Activated T-cell treated with anti-CD3 and anti-CD28 coated beads for 1 hour (primary cell): ENCODE measurements at regions not wholly inside any gene's neighbourhood (a gene's known extent, or its start where the extent isn't known, plus 50 kb on each side); places are given as distances from the start of the nearest gene placed in this dataset.

Experiments
- DNase-seq: peaks from one replicate; pipeline ENCODE4 v3.0.0-alpha.2; 2020; ENCODE audit warnings: low read depth

- no peak for DNase-seq
Measured at GRCh38 chr20:56925082-56925830, 296.1 kb downstream of the TFAP2C start.

DNA sequence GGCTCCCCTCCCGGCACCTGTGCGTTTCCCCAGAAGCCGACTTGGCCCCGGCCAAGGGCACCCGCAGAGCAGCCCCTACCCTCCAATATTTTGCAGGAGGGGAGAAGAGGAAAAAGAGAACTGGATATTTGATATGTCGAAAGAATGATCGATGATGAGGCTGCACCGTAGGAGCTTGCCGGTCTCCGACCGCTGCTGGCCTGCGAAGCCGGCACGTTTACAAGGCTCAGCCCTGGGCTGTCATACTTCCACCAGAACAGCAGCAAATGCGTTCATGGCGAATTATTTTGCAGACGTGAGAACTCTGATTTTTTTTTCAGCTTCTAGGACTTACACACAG is 296.7 kb downstream of the TFAP2C start:
- no peak for DNase-seq

DNA sequence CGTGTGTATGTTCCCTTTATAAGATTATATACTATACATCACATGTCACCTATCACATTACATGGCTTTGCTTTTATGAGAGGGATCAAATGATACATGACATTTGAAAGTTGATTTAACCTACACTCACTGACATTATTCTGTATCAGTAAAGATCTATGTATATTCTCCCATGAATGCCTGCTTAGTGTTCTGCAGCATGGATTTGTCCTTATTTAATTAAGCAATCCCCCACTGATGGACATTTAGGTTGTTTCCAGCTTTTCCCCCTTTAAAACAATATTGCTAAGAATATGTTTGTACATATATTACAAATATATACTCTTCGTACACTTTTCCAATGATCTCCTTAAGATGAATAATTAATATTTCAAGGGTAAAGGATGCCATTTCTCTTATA is 297.4 kb downstream of the TFAP2C start:
- DNase-seq: no peak

DNA sequence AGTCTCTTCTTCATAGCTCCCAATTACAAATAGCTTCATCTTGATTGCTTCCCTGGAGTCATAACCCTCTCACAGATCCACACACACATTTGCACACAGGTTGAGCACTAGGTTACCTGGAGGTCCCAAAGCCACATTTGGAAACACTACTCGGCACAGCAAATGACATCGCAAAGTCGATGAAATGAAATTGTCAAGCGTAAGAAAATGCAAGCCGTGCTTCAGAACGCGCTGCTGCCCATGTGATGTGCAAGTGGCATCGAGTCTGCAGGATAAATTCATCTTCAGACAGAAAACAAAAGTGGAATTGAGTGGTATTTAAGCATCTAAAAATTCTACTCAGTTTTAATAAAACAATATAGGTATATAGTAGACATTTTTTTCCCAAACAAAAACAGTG is 298.0 kb downstream of the TFAP2C start:
- DNase-seq: no peak

DNA sequence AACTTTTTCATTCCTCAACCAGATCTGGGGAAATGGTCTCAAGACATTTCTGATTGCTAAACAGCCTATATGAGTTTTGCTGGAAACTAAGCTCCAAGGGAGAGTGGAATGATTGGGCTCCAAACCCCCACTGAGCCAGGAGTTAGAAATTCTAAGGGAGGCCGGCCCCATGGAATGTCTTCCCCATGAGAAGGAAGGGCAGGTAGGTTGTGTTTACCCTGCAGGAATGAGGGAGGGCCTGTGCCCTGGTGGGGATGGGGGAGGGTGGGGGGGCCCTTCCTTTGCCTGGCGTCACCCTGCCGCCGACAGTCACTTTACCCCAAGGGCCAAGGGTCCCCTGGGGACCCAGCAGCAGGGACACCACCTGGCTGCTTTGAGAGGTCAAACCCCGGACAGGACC is 298.9 kb downstream of the TFAP2C start:
- DNase-seq: no peak

- no peak for DNase-seq
Measured at GRCh38 chr20:56929606-56930005, 300.5 kb downstream of the TFAP2C start.

DNA sequence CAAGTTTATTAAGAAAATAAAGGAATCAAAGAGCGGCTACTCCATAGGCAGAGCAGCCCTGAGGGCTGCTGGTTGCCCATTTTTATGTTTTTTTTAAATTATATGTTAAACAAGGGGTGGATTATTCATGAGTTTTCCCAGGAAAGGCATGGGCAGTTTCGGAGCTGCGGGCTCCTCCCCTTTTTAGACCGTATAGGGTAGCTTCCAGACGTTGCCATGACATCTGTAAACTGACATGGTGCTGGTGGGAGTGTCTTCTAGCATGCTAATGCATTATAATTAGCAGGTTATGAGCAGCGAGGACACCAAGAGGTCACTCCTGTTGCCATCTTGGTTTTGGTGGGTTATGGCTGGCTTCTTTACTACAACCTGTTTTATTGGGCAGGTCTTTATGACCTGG is 301.8 kb downstream of the TFAP2C start:
- no peak for DNase-seq

DNA sequence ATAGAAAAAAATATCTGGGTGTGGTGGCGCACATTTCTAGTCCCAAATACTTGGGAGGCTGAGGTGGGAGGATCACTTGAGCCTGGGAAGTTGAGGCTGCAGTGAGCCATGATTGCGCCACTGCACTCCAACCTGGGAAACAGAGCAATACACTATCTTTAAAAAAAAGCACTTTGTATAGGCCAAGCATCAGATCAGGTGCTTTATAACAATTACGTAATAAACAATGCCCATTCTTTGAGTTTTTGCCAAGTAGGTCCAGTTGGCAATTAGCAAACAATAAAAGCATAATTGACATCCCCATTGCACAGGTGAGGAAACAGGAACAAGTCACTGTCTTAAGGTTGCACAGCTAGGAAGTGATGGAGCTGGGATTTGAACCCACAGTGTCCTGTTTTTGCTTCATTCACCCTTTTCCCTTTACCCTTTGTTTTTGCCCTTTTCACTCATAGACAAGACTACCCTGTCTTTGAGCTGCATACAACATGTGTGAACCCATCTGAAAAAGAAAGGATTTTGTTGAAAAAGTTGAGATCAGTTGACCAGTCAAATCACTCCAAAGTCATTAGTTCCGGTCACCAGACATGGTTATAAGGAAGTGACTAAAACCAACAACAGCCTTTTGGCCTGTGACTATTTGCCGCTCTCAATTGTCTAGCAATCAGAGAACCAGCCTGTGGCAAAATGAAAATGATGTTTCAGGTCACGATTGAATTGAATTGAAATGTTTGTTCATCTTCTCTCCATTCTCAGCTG is 303.6 kb downstream of the TFAP2C start:
- DNase-seq: no peak

DNA sequence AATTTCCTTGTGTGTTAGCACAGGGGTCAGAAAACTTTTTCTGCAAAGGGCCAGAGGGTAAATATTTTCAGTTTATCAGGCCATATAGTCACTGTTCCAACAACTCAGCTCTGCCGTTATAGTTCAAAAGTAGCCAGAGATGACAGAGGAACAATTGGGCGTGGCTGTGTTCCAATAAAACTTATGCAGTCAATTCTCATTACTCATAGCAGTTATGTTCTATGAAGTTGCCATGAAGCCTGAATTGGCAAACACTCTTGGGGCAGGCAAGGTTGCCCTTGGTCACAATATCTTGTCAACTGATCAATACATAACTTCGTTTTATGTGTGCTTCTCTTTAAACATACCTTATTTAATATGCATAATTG is 304.2 kb downstream of the TFAP2C start:
- no peak for DNase-seq

DNA sequence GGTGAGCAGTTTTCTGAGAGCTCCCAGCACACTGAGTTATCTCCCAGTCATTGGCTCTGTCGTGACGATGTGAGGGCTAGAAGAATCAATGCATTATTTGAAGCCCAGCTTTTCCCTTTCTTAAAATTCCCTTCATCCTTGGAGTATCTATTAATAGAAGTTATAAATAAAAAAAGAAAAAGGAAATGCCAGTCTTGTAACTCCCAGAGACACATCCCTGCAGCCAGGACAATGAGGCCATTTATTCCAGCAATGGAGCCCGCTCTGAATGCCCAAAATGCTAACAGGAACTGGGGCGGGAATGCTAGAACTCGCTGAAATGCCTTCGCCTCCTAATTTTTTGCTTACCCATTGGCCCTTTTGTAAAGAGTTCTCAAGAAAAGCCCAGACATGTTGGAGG is 305.8 kb downstream of the TFAP2C start:
- no peak for DNase-seq

DNA sequence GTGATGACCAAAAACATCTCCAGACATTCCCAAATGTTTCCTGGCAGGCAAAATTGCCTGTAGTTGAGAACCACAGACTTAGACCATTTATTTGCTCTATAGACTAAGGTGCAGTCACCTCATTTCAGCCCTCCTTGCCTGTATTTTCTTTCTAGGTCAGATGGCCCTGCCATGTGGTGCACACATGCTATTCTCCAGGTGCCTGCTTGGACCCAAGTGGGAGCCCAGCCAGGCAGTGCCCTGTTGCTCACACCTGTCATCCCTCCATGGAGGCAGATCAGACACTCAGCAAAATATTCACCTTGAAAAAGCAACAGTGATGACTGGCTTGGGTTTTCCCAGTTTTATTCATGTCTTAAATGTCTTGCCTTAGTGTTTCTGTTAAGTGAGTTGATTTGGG is 311.4 kb downstream of the TFAP2C start:
- DNase-seq: no peak

DNA sequence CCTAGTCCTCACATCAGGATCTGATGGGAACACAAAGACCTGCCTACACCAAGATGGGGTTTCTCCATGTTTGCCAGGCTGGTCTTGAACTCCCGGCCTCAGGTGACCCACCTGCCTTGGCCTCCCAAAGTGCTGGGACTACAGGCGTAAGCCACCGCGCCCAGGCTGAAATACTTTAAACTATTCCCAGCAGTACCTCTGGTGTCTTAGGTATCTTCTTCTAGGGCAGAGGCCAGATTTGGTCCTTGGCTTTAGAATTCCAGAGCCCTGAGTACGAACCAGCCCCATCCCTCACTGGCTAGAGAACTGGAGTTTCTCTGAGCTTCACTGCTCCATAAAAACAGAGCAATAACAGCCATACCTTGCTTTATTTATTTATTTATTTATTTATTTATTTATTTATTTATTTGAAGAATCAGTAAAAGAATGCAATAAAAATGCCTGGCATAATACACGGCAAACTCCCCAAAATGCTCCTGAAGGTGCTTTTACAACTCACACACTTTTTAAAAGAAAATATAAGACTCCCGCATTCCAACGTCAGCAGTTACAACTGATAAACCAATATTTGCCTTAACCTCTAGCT is 312.1 kb downstream of the TFAP2C start:
- no peak for DNase-seq

- DNase-seq: no peak
Measured at GRCh38 chr20:56943946-56944945, 315.1 kb downstream of the TFAP2C start.

DNA sequence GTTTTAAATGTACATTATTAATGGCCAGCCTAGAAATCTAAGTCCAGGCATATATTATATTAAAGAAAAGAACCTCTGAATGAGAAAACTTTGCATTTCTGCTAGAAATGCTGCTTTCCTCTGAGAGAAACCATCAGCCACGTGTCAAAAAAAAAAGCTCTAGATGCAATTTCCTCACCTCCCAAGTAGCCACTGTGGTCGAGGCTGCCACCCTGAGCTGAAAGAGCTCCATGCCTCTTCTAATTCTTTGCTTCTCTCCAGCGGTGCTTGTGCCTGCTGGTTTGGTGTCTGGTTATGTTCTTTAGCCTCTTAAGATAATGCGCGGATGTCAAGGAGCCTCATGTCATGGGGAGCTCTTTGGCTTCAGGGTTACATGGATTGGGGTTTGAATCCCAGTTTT is 316.0 kb downstream of the TFAP2C start:
- DNase-seq: no peak

DNA sequence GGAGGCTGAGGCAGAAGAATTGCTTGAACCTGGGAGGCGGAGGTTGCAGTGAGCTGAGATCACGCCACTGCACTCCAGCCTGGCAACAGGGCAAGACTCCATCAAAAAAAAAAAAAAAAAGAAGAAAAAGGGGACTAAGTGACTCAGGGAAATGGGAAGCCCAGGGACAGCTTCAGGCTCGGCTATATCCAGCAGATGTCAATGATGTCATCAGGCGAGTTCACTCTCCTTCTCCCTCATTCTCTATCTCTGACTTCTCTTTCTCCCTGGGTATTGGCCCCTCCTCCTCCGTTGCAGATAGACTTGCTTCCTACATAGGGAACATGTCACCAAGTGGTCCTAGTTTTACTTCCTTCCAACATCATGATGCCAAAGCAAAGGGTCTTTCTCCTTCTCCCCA is 316.8 kb downstream of the TFAP2C start:
- DNase-seq: no peak

DNA sequence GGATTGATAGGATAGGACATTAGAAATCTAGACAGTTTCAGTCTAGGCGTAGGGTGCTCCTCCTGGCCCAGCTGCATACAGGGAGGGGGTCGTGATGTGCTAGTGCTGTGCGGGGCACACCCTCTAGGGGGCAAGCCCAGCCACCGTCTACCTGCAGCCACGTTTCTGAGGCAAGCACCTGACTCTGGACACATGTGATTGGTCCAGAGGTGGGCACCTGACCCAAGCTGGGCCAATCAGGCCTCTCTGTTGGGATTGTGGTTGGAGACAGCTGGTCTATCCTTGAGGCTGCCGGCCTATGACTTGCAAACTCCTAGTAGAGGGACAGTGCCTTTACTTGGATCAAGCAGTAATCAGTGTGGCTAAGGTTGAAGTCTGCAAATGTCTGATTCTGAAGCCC is 317.1 kb downstream of the BMP7 start:
- DNase-seq: no peak

- no peak for DNase-seq
Measured at GRCh38 chr20:56952258-56953047, 314.0 kb downstream of the BMP7 start.

GRCh38 chr20:56953048-56953586 is 313.3 kb downstream of the BMP7 start:
- no peak for DNase-seq

DNA sequence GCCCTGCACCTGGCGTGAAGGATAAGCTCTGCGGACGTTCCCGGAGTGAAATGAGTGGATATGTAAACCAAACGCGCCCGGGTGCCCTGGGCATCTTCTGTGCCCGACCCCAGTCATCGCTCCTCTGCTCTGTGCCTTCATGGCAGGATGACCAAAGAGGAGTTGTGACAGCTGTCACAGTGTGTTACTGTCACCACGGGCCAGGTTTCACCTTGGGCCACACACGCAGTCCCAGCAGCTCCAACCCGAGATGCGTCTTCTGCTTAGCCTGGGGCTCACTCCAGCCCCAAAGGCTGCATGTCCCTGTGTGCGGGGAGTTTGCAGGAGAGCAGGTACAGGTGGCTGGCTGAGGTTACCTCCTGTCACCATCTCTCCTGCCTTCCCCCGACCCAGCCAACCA is 311.6 kb downstream of the BMP7 start:
- DNase-seq: no peak

- DNase-seq: no peak
Measured at GRCh38 chr20:56955680-56956079, 310.8 kb downstream of the BMP7 start.

GRCh38 chr20:56956534-56956933 is 309.9 kb downstream of the BMP7 start:
- DNase-seq: no peak
